Stimulated activated naive CD4-positive, alpha-beta T cell treated with Interleukin-2 at 50 U/mL for 16 hours (primary cell): ENCODE measurements at regions not wholly inside any gene's neighbourhood (a gene's known extent, or its start where the extent isn't known, plus 50 kb on each side); places are given as distances from the start of the nearest gene placed in this dataset.

Experiments
- DNase-seq: peaks from one replicate; lab custom pipeline; 2025; lab: John Stamatoyannopoulos, UW

DNA sequence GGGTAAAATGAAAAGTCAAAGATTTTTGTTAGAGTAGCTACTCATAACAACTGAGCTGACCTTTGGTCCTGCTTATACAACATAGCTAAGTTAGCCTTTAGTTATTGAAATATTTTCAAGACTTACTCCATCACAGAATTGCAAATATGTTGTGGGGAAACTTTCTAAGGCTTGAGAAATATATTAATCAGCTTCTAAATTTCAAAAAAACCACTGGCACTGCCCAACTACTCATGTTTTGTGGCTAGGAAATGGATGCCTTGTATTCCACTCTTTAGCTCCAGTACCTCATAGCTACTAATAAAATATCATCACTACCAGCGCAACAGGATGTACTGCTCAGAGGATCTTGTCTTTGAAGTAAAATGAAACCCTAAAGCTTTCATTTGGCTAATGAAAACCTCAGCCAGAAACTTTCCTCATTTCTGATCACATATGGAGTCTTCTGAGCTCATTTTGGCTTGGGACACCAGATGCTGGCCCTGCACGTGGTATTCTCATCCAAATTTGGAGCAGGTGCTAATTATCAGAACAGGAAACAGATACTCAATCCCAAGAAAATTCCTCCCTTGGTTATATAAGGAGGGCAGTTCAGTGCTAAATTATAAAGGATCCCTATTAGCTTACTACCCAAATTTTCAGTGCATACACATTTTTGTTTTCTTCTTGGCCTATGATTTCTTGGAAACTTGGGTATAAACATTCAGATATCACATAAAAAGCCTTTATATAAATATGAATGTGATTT, 690.7 kb downstream of the ADGRL2 start:
- no peak for DNase-seq

DNA sequence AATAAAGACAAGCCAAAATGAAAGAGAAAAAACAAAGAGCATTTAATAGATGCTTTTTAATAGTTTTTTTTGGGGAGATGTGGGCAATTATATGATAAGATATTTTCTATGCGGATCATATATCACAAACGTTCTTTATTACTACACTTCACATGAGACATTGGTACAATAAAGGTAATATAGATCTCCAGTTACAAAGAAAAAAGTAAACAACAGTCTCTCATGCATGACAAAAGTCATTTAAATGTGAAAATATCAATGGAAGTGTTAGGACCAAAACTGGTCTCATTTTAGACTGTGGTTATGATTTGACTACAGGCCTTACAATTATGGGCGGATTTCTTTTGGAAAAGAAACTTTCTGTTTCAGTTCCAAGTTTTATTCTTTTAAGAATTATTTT, 687.0 kb downstream of the ADGRL2 start:
- no peak for DNase-seq

DNA sequence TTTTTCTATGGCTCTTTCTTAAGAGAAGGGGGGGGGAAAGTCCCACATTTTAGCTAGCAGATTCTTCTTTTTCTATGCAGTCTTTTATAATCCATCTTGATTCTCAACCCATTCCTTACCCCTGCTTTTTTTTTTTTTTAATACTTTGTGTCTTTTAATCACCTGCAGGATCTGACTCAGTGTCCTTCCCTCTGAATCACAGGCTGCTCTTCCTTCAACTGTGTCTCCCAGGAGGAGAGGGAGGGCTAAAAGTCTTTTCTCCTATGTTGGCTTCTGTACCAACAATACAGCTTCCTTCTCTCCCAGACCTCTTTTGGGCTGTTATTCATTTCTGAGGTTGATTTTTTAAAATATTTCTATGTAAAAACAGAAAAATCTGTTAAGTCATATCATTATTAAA, 686.2 kb downstream of the ADGRL2 start:
- DNase-seq: no peak

DNA sequence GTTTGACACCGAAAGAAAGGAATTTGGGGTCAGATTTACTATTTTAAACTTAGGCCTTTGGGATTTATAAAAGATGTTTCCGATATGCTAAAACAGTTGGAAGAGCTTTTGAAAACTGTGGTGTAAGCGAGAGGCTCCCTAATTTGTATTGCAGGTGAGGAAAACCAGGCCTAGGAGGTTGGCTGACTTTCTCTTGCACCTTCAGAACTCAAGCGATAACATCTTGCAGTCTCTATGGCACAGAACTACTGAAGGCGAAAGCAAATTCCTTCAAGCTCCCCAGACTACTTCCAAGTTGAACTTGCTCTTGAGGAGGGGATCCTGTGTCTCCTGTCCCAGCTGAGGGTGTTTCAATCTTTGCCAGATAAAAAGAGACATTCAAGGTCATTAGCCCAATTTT, 685.7 kb downstream of the ADGRL2 start:
- DNase-seq: no peak

DNA sequence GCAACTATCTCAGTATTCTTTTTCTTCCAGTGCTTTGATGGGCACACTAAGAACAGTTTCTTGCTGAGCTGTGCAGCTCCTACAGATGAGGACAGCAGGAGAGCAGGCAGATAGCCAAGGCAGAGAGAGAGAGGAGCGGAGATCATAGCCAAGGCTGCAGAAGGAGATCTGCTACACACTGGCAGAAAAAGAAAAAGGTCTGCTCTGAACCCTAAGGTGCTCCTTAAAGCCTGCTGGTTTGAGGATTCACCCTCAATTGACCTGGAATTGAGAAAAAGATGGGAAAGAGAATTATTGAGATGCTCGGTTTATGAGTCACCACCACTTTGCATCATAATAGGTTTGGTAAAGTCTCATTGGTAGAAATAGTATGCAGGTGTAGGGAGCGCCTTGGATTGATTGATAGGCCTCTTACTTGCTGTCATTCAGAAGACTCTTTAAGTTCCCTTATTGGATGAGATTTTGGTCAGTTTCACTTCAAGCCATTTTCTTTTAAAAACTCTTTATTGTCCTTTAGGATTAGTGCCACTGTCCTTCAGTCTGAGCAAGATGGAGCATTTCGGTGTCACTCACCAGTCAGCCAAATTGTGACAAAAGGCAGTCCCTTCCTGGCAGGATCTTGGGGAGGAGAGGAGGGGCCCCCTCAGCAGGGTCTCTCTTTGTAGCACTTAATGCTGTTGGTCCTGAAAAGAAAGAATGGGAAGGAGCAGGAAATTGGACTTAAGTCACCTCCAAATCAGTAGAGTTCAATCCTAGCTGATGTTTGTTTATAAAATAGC, 685.0 kb downstream of the ADGRL2 start:
- DNase-seq: no peak

DNA sequence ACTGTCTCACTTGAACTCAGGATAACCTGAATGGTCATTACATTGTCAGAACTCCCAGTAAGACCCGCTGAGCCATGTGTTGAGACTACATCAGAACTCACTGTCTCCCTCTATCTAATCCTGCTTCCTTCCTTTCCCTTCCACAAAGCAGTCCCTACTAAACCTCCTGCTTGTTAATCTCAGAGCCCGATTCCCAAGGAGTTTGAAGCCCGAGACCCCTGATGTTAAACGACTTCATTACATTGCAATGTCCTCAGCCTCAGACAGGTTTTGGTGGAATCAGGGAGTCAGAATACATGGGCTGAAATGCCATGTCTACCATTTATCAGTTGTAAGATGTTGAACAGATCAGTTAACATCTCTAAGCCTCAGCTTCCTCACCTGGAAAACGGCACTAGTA, 682.4 kb downstream of the ADGRL2 start:
- DNase-seq: no peak

DNA sequence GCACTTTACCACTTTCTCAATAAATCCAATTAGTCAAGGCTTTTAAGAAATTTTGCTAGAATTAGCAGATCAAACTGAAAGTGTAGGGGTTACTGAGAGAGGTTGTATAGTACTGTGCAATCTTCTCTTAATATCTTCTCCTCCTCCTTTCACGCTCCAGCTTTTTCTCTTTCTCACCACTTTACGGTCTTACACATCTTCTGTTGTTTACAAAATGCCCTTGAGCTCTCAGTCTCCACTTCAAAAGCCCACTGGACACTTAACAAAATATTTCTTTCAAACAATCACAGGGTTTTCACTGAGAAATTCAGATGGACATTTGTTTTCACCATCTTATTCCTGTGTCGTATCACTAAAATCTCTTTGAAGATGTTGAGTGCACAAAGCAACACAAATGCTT, 678.2 kb downstream of the ADGRL2 start:
- no peak for DNase-seq

DNA sequence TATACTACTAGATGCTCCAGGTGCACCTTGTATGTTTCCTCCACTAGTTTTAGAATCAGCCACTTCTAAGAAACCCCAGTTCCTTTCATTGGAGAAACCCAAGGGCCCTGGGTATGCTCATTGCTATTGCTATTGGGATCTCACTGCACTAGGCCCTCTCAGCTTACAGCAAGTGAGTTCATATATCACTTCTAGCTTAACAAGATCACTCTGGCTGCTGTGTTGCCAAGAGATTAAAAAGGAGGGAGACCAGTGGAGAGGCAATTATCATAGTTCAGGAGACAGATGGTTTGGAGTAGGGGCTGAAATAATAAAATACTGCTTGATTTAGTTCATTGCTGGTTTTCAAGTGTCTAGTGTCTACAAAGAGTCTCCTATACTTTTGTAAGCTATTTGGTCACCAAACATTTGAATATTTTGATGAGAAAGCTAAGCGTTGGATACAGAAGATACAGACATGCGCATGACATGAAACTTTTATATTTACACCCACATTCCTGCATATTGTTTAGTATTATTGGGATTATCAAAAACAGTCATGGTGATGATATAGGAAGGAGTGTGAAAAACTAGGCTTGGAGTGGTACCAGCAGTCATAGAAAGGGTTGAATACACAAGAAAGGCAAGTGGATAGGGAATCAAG, 671.9 kb downstream of the ADGRL2 start:
- DNase-seq: no peak

DNA sequence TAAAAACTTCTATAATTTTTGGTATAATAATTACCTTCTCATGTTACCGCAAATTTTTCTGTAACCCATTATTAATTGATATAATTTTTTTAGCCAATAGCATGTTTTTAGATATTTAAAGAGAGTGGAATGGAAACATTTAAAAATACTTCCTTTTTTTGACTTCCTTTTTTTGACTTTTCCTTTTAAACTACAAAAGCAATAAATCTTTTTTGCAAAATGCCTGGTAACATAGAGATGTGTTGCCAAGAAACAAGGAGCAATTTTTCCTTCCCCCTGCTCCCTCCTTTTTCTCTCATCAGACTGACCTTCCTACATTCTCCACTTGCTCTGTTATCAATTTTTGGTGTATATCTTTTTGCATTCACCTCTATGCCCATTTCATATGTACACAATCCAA, 666.2 kb downstream of the ADGRL2 start:
- DNase-seq: no peak

DNA sequence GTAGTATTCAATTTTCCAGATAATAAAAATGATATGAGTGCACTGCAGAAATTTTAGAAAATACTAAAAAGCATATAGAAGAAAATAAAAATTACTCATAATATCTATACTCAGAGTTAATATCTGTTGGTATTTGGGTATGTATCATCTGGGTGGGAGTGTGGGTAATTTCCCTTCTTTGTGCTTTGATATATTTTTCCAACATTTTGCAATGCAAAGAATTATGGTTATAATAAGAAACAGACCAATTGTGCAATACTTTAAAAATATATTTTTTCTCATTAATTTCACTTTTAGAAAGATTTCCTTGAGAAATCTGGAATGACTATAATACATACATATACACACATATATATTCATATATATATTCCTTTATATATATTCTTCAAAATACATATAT, 665.7 kb downstream of the ADGRL2 start:
- DNase-seq: no peak

DNA sequence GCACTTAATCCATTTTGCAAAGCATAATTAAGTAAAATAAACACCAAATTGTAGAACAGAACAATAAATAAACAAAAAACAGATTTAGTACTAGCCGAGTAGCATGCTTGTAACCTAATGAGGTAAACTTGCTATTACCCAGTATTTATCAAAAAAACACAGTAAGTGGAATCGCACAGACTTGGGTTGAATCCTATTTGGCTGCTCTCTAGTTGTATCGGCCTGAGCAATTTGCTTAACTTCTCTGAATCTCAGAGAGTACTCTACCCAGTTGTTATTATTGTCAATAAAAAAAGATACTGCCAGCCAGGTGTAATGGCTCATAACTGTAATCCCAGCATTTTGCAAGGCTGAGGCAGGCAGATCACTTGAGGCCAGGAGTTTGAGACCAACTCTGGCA, 664.3 kb downstream of the ADGRL2 start:
- DNase-seq: no peak

DNA sequence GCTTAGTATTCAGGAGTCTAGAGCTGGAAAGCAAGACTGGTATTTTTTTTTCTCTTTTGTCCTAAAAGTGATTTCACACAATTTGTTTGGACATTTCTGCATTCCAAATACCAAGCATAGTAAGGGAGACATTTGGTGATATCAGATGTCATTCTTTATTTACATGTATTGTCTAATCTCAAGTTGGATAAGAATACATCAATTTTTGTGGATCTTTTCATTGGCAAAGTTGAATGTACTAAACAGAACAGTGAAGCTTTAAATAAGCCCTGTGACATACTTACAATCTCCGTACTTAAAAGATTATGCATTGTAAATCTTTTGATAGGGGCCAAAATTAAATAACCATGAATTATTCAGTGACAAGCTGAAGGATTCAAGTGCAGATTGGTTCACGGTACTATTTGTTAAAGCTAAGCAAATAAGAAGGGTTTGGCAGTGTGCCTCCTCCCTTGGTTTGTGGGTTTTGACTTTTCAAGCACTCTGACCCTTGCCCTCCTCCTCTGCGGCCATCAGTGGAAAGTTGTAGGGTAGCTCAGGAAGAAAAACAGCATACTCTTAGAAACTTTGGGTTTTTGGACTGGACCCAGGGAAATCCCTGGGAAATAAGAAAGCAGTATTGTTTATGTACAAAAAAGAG, 663.7 kb downstream of the ADGRL2 start:
- DNase-seq: no peak

DNA sequence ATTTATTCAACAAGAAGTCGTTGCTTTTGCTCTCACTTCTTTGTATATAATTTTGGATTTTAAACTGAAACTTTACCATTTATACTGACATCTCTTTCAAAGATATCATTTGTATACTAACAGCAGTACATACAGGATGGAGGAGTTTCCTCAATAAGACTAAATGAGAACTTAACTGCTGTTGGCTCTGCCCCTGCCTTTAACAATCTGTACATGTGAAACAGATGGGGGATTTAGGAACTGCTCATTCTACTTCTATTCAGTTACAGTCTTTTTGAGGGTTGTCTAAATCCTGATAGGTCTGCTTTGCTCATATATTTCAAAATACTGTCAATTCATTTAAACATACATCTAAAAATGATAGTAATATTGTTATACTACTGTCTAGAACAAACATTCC, 663.2 kb downstream of the ADGRL2 start:
- DNase-seq: no peak

DNA sequence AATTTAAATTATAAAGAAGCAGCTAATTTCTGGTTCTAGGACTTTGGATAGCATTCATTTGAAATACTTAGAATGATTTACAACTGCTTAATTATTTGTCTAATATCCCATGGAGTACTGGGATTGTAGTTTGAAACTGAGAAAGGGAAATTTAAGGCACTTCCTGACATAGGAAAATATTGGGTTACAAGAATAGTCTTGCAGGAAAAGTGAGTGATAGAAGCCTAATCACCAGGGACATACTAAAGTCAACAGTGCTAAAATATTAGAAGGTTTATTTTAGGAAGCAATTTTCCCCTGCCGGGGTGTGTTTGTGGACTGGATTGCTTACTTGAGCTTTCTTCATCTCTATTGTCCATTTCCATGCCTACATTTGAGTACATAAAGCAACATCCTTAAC, 661.6 kb downstream of the ADGRL2 start:
- no peak for DNase-seq

DNA sequence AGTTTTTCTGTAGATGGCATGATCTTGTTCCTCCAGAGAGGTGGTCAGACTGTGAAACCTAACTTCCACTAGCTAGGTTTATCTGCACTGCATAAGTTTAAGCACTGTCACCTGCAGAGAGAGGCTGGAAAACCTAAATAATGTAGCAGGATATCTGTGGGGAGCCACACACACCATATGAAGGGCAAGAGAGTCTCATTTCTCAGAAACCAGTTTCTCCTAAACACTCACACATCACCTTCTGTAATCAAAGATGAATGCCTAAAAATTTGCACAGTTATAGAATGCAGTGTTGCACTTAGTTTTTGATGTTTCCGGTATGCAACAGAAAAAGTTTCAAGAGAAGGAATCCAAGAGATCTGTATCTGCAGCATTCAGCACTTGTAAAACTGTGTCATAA, 654.6 kb downstream of the ADGRL2 start:
- no peak for DNase-seq

DNA sequence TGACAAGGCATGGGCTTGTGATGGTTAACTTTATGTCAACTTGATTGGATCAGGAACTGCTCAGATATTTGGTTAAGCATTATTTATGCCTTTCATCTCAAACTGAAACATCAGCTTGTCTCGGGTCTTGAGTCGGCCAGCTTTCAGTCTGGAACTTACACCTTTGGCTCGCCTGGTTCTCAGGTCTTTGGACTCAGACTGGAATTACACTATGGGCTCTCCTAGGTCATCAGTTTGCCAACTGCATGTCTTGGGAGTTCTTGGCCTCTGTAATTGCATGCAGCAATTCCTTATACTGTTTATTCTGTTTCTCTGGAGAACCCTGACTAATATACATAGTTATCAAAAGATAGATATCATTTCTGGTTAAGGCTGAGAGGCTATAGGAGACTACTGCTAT, 653.7 kb downstream of the ADGRL2 start:
- no peak for DNase-seq

DNA sequence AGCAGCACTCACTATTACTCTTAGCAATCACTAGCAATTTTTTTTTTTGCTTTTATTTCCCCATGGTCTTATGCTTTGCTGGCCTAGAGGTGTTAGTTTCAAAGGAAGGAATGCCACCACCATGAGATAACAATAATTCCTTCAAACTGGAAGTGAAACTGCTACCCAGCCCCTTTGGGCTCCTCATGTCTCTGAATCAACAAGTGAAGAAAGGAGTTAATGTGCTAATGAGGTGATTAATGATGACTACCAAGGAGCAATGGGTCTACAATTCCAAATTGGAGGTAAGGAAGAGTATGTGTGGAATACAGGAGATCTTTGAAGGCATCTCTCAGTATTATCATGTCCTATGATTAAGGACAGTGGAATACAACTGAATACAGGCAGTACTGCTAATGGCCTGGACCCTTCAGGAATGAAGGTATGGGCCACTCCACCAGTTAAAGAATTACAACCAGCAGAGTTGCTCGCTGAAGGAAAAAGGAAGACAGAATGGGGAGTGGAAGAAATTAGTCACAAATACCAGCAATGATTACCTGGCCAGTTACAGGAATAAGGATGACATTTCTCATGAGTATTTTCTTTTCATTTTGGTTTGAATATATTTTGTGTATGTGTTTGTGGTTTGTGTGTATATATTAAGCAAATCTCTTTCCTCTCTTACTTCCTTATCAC, 652.9 kb downstream of the ADGRL2 start:
- DNase-seq: no peak

DNA sequence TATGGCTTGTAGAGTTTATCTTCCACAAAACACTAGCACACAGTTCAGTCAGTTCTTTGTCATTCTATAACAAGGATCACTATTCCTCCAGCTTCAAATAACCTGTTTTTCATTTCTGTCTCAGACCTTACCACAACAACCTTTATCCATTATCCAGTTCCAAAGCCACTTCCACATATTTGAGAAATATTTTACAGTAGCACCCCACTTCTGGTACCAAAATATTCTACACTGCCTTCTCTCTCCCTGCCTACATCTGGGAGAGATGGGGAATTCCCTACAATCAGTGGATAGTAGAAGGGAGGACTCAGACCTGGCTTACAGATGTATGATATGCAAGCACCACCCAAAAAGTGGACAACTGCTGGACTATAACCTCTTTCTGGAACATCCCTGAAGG, 651.4 kb downstream of the ADGRL2 start:
- DNase-seq: no peak

DNA sequence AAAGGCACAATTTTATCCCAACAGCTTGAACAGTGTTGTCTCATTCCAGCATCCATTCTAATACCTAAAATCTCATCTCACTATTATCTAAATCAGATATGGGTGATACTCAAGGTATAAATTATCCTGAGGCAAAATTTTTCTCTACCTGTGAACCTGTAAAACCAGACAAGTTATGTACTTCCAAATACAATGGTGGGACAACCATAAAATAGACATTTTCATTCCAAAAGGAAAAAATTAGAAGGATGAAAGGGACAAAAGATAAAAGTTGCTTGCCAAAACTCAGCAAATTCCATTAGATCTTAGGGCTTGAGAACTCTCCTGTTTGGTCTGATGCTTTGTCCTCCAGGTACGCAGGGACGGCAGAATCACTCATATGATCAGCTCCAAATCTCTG, 650.5 kb downstream of the ADGRL2 start:
- no peak for DNase-seq

DNA sequence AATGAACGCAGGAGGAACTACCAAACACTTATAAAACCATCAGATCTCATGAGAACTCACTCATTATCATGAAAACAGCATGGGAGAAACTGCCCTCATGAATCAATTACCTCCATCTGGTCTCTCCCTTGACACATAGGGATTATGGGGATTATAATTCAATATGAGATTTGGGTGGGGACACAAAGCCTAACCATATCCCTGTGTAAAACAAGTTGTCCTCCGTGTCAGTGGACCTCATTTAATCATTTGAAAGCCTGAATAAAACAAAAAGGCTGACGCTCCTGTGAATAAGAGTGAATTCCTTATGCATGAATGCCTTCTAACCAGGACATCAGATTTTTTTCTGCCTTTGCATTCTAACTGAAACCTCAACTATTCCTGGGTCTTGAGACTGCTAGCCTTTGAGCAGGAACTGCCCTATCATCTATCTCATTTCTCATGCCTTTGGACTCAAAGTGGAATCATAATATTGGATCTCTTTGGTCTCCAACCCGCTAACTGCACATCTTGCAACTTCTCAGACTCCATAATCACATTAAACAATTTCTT, 648.8 kb downstream of the ADGRL2 start:
- no peak for DNase-seq

DNA sequence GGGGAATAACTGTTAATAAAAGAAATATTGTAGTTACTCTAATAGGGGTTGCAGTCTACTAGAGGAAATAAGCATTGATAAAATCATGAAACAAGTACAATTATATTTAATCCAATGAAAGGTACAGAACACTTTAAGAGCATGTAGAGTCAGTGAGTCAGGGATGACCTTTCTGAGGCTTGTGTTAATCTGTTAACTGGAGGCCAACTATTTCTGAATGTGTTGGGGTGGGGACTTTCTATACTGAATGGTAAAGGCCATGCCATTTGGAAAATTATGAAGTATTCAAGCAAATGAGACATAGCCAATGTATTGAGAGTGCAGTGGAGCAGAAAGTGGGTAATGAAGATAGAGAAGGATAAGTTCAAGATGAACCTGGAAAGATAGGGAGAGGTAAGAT, 646.2 kb downstream of the ADGRL2 start:
- no peak for DNase-seq

DNA sequence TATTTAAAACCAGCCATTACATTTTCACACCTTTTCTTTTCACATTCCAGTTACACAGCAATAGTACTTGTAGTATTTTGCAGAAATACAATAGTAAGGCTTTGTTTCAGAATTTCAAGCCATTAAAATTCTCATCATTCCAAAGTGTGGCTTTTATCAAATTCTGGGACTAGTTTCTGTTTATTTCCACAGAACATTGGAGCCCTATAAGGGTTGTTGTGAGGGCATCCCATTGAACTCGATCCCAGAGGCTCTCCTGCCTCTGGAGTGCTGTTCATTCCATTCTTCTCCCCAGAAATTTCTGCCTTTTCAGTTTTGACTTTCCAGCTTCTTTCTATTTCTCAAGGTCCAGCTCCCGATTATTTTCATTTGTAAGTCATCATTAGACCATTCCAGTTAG, 645.5 kb downstream of the ADGRL2 start:
- no peak for DNase-seq
